ENCODE measurements at regions not wholly inside any gene's neighbourhood (a gene's known extent, or its start where the extent isn't known, plus 50 kb on each side); places are given as distances from the start of the nearest gene placed in this dataset.

DNA sequence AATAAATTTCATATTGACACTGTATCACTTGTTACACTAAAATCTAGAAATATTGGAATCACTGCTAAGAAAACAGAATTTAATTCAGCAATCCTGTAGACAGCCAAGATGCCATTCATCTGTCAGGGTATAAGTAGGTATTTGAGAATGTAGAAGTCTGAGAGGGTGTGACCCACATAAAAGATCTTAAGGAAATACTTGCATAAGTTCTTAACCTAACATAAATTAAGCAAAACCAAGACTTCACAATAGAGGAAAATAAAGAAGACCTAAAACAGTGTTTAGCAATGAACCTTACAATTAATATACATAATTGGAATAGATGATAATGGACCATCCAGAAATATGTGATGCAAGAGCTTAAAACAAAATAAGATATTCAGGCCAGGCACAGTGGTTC lies 636.2 kb downstream of the TBC1D4 start:
- TF ChIP-seq EZH2phosphoT487 (IDR thresholded peaks at IDR 0.05; ENCODE audit: low read depth, severe bottlenecking, unreplicated experiment) (no peak), EZH2 (IDR thresholded peaks at IDR 0.05; ENCODE audit: borderline replicate concordance) (no peak)
- TF ChIP-seq, protein P1, sequence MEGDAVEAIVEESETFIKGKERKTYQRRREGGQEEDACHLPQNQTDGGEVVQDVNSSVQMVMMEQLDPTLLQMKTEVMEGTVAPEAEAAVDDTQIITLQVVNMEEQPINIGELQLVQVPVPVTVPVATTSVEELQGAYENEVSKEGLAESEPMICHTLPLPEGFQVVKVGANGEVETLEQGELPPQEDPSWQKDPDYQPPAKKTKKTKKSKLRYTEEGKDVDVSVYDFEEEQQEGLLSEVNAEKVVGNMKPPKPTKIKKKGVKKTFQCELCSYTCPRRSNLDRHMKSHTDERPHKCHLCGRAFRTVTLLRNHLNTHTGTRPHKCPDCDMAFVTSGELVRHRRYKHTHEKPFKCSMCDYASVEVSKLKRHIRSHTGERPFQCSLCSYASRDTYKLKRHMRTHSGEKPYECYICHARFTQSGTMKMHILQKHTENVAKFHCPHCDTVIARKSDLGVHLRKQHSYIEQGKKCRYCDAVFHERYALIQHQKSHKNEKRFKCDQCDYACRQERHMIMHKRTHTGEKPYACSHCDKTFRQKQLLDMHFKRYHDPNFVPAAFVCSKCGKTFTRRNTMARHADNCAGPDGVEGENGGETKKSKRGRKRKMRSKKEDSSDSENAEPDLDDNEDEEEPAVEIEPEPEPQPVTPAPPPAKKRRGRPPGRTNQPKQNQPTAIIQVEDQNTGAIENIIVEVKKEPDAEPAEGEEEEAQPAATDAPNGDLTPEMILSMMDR (IDR thresholded peaks at IDR 0.05; ENCODE audit: poor library complexity): no peak
- H3K9me2 ChIP-seq (replicated peaks; ENCODE audit: insufficient read depth): no peaks in the 10 kb centered on the region
- H3K4me3 ChIP-seq: no peak overlapping the region
- H3K9me3 ChIP-seq (ENCODE audit: low read depth): no peaks in the 10 kb centered on the region
- no peak overlapping the region for H2AFZ ChIP-seq
- H4K20me1 ChIP-seq (ENCODE audit: insufficient read depth, poor library complexity, severe bottlenecking): no peaks in the 10 kb centered on the region
- no peak for DNase-seq (ENCODE audit: low spot score)
- no peaks in the 10 kb centered on the region for H3K27me3 ChIP-seq
- no peak overlapping the region for H3K4me2 ChIP-seq
- H3K36me3 ChIP-seq (replicated peaks; ENCODE audit: insufficient read depth, low read depth): no peaks in the 10 kb centered on the region
- H3K27ac ChIP-seq: no peak overlapping the region
- no peaks in the 10 kb centered on the region for H3K79me2 ChIP-seq
- H3K4me1 ChIP-seq (ENCODE audit: insufficient read depth): no peaks in the 10 kb centered on the region

DNA sequence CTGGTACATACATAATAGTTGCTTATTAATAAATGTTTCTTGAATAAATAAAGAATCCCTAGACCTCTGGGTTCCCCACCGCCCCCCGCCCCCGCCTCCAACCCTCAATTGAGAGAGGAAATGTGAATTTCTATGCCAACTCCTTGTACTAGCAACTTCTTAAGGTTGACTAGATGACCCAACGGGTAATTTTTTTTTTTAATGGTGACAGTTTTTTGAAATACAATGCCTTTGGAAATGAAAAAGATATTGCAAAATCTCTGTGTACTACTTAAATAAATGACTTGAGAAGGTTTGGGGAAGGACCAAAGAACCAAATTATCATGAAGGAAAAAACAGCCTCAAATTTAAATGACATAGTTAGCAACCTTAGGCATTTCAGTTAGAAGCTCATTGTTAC lies 640.3 kb downstream of the TBC1D4 start:
- no peak for DNase-seq (ENCODE audit: low spot score)
- H3K4me1 ChIP-seq (ENCODE audit: insufficient read depth): no peaks in the 10 kb centered on the region
- WGBS (ENCODE audit: low lambda C conversion rate, missing lambda C conversion rate): 100% methylated on average over 4 of the region's 4 CpGs
- no peaks in the 10 kb centered on the region for H3K9me2 ChIP-seq (replicated peaks; ENCODE audit: insufficient read depth)
- H3K79me2 ChIP-seq: no peaks in the 10 kb centered on the region
- no peaks in the 10 kb centered on the region for H3K27me3 ChIP-seq
- H3K27ac ChIP-seq: no peak overlapping the region
- H4K20me1 ChIP-seq (ENCODE audit: insufficient read depth, poor library complexity, severe bottlenecking): no peaks in the 10 kb centered on the region
- no peak overlapping the region for H3K4me3 ChIP-seq
- TF ChIP-seq EZH2phosphoT487 (IDR thresholded peaks at IDR 0.05; ENCODE audit: low read depth, severe bottlenecking, unreplicated experiment): no peak
- TF ChIP-seq, protein P1 (IDR thresholded peaks at IDR 0.05; ENCODE audit: poor library complexity): no peak
- TF ChIP-seq EZH2 (IDR thresholded peaks at IDR 0.05; ENCODE audit: borderline replicate concordance): no peak
- H3K4me2 ChIP-seq: no peak overlapping the region
- no peak overlapping the region for H2AFZ ChIP-seq
- H3K36me3 ChIP-seq (replicated peaks; ENCODE audit: insufficient read depth, low read depth): no peaks in the 10 kb centered on the region
- no peaks in the 10 kb centered on the region for H3K9me3 ChIP-seq (ENCODE audit: low read depth)

DNA sequence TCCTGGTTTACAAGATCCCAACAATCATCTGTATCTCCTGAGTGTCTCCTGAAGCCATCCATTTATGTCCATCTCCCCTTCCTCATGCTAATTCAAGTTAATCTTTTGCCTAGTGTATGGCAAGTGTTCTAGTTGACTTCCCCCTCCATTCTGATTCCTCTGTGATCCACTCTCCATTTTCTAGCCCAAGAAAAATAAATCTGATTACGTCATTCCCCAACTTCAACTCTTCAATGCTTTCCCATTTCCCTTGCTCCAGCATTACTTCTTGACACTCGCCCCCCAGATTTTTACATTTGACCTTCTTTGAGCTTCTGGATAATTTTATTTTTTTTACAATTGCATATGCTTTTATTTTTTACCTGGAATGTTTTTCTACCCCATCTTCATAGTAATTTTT lies 640.8 kb downstream of the TBC1D4 start:
- DNase-seq (ENCODE audit: low spot score): no peak
- no peaks in the 10 kb centered on the region for H3K27me3 ChIP-seq
- no peak overlapping the region for H2AFZ ChIP-seq
- H3K4me2 ChIP-seq: no peak overlapping the region
- no peaks in the 10 kb centered on the region for H3K36me3 ChIP-seq (replicated peaks; ENCODE audit: insufficient read depth, low read depth)
- no peaks in the 10 kb centered on the region for H3K4me1 ChIP-seq (ENCODE audit: insufficient read depth)
- H3K27ac ChIP-seq: no peak overlapping the region
- no peak overlapping the region for H3K4me3 ChIP-seq
- H3K9me3 ChIP-seq (ENCODE audit: low read depth): no peaks in the 10 kb centered on the region
- no peaks in the 10 kb centered on the region for H3K79me2 ChIP-seq
- H3K9me2 ChIP-seq (replicated peaks; ENCODE audit: insufficient read depth): no peaks in the 10 kb centered on the region
- no peak for TF ChIP-seq EZH2 (IDR thresholded peaks at IDR 0.05; ENCODE audit: borderline replicate concordance)
- TF ChIP-seq, protein P1 (IDR thresholded peaks at IDR 0.05; ENCODE audit: poor library complexity): no peak
- no peak for TF ChIP-seq EZH2phosphoT487 (IDR thresholded peaks at IDR 0.05; ENCODE audit: low read depth, severe bottlenecking, unreplicated experiment)
- H4K20me1 ChIP-seq (ENCODE audit: insufficient read depth, poor library complexity, severe bottlenecking): no peaks in the 10 kb centered on the region
- WGBS (ENCODE audit: low lambda C conversion rate, missing lambda C conversion rate): 84% methylated on average over 2 of the region's 2 CpGs

DNA sequence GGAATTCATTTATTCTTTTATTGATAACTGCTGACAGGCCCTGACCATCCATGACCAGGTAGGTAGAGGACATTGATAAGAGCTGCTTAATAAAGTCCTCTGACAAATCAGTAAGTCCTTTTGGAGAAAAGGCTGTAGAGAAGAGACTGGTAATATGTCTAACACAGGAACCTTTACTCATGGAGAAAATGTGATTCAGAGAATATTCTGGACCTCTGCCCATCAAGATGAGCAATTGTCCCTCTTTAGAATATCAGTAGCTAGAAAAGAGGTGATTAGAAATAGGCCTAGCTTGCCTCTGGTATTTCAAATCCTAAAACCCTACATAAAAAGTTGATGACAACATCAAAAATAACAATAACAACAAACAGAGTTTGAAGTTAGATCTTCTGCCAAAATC lies 642.3 kb downstream of the TBC1D4 start:
- no peak for DNase-seq (ENCODE audit: low spot score)
- H3K4me2 ChIP-seq: no peak overlapping the region
- no peaks in the 10 kb centered on the region for H3K36me3 ChIP-seq (replicated peaks; ENCODE audit: insufficient read depth, low read depth)
- no peaks in the 10 kb centered on the region for H3K27me3 ChIP-seq
- H3K9me3 ChIP-seq (ENCODE audit: low read depth): no peaks in the 10 kb centered on the region
- no peak overlapping the region for H3K4me3 ChIP-seq
- H3K79me2 ChIP-seq: no peaks in the 10 kb centered on the region
- H3K27ac ChIP-seq: no peak overlapping the region
- no peaks in the 10 kb centered on the region for H3K4me1 ChIP-seq (ENCODE audit: insufficient read depth)
- TF ChIP-seq EZH2phosphoT487 (IDR thresholded peaks at IDR 0.05; ENCODE audit: low read depth, severe bottlenecking, unreplicated experiment) (no peak), EZH2 (IDR thresholded peaks at IDR 0.05; ENCODE audit: borderline replicate concordance) (no peak)
- TF ChIP-seq, protein P1 (IDR thresholded peaks at IDR 0.05; ENCODE audit: poor library complexity): no peak
- H4K20me1 ChIP-seq (ENCODE audit: insufficient read depth, poor library complexity, severe bottlenecking): no peaks in the 10 kb centered on the region
- no peak overlapping the region for H2AFZ ChIP-seq
- H3K9me2 ChIP-seq (replicated peaks; ENCODE audit: insufficient read depth): no peaks in the 10 kb centered on the region
